ENCODE measurements at regions not wholly inside any gene's neighbourhood (a gene's known extent, or its start where the extent isn't known, plus 50 kb on each side); places are given as distances from the start of the nearest gene placed in this dataset.

- ChIA-PET CTCF (no interaction called here), POLR2A (no interaction called here)
Observed at GRCh38 chr7:25391295-25391861, 163.1 kb upstream of the NPVF start.

- POLR2A ChIA-PET = no interaction called here
- CTCF ChIA-PET = no interaction called here
Observed at GRCh38 chr7:25391961-25392587, 163.8 kb upstream of the NPVF start.

GRCh38 chr7:25392588-25393338 is 164.5 kb upstream of the NPVF start:
- ChIA-PET POLR2A (no interaction called here), CTCF (no interaction called here)

- ChIA-PET POLR2A (no interaction called here), CTCF (no interaction called here)
Observed at GRCh38 chr7:25395976-25396375, 167.7 kb upstream of the NPVF start.

- POLR2A ChIA-PET = no interaction called here
- CTCF ChIA-PET = no interaction called here
Observed at GRCh38 chr7:25396668-25397067, 168.4 kb upstream of the NPVF start.

GRCh38 chr7:25398418-25398817 is 170.1 kb upstream of the NPVF start:
- POLR2A ChIA-PET = no interaction called here
- CTCF ChIA-PET = no interaction called here

- CTCF ChIA-PET = no interaction called here
- POLR2A ChIA-PET = no interaction called here
Observed at GRCh38 chr7:25399000-25399750, 170.9 kb upstream of the NPVF start.

GRCh38 chr7:25402532-25402931 is 174.2 kb upstream of the NPVF start:
- ChIA-PET POLR2A (no interaction called here), CTCF (no interaction called here)

- ChIA-PET CTCF (no interaction called here), POLR2A (no interaction called here)
Observed at GRCh38 chr7:25405736-25406135, 177.4 kb upstream of the NPVF start.

GRCh38 chr7:25407053-25407452 is 178.8 kb upstream of the NPVF start:
- ChIA-PET POLR2A (no interaction called here), CTCF (no interaction called here)

- ChIA-PET CTCF (no interaction called here), POLR2A (no interaction called here)
Observed at GRCh38 chr7:25408012-25408687, 179.9 kb upstream of the NPVF start.

- ChIA-PET POLR2A (no interaction called here), CTCF (no interaction called here)
Observed at GRCh38 chr7:25408876-25409275, 180.6 kb upstream of the NPVF start.

GRCh38 chr7:25409897-25410636 is 181.8 kb upstream of the NPVF start:
- POLR2A ChIA-PET = no interaction called here
- CTCF ChIA-PET = no interaction called here

- ChIA-PET CTCF (no interaction called here), POLR2A (no interaction called here)
Observed at GRCh38 chr7:25420771-25421170, 192.5 kb upstream of the NPVF start.

GRCh38 chr7:25424113-25424512 is 195.8 kb upstream of the NPVF start:
- POLR2A ChIA-PET = no interaction called here
- CTCF ChIA-PET = no interaction called here

GRCh38 chr7:25424855-25425254 is 196.6 kb upstream of the NPVF start:
- CTCF ChIA-PET = no interaction called here
- POLR2A ChIA-PET = no interaction called here

- ChIA-PET CTCF (no interaction called here), POLR2A (no interaction called here)
Observed at GRCh38 chr7:25427721-25428120, 199.4 kb upstream of the NPVF start.

- POLR2A ChIA-PET = no interaction called here
- CTCF ChIA-PET = no interaction called here
Observed at GRCh38 chr7:25429731-25430130, 201.4 kb upstream of the NPVF start.

GRCh38 chr7:25430200-25430931 is 202.1 kb upstream of the NPVF start:
- ChIA-PET POLR2A (no interaction called here), CTCF (no interaction called here)

All from activated CD8-positive, alpha-beta memory T cell treated with anti-CD3 and anti-CD28 coated beads for 36 hours (primary cell).